B cell (primary cell): ENCODE measurements at regions not wholly inside any gene's neighbourhood (a gene's known extent, or its start where the extent isn't known, plus 50 kb on each side); places are given as distances from the start of the nearest gene placed in this dataset.

Experiments
- CTCF ChIP-seq: fragments of 200-600 bp; IDR thresholded peaks from one replicate; pipeline ENCODE4 v1.8.0; 2022; ENCODE audit warnings: antibody characterized with exemption, mild to moderate bottlenecking
- EZH2 ChIP-seq: IDR thresholded peaks from 2 replicates; pipeline ENCODE4 v1.6.1; 2012; ENCODE audit warnings: borderline replicate concordance, low read depth, mild to moderate bottlenecking, moderate library complexity, low read length; ENCODE audit not compliant: insufficient read depth, poor library complexity, severe bottlenecking

DNA sequence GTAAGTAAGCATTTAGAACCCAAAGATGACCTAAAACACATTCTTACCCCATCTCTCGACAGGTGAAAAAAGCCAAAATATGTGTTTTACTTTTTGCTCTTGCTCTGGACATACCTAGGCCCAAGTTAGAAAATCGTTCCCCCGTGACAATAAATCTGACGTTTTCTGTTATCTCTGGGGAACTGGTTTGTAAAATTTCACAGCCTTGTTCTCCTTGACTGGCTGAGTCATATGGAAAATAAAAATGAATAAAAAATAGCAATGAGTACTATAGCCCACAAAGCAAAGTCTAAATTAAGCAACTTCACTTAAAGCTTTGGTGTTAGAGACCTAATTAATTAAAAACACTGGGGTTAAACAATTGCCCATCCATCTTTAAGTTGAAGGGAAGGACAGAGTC lies 286.9 kb upstream of the CLINT1 start:
- TF ChIP-seq CTCF (no peak), EZH2 (no peak)
